HEK293T (cell line): ENCODE measurements at regions not wholly inside any gene's neighbourhood (a gene's known extent, or its start where the extent isn't known, plus 50 kb on each side); places are given as distances from the start of the nearest gene placed in this dataset.

ENCODE experiments used
- ARNT ChIP-seq: fragments of 450-650 bp; IDR thresholded peaks from 2 replicates; pipeline ENCODE4 v1.6.1; 2017; ENCODE audit warnings: mild to moderate bottlenecking
- HDGF ChIP-seq: fragments of 450-650 bp; IDR thresholded peaks from 2 replicates; pipeline ENCODE4 v1.6.1; 2017; ENCODE audit warnings: antibody characterized with exemption, borderline replicate concordance
- L3MBTL2 ChIP-seq: fragments of 450-650 bp; conservative IDR thresholded peaks from 2 replicates; pipeline ENCODE4 v1.6.1; 2016; ENCODE audit warnings: mild to moderate bottlenecking
- SUZ12 ChIP-seq: fragments of 450-650 bp; IDR thresholded peaks from 2 replicates; pipeline ENCODE4 v1.6.1; 2016; ENCODE audit warnings: mild to moderate bottlenecking

- TF ChIP-seq ARNT: no peak
- TF ChIP-seq L3MBTL2: no peak
- no peak for TF ChIP-seq HDGF
- no peak for TF ChIP-seq SUZ12
These were observed 72.4 kb downstream of the DMRTA2 start for GRCh38 chr1:50350868-50351267.
